ENCODE measurements at regions not wholly inside any gene's neighbourhood (a gene's known extent, or its start where the extent isn't known, plus 50 kb on each side); places are given as distances from the start of the nearest gene placed in this dataset.

DNA sequence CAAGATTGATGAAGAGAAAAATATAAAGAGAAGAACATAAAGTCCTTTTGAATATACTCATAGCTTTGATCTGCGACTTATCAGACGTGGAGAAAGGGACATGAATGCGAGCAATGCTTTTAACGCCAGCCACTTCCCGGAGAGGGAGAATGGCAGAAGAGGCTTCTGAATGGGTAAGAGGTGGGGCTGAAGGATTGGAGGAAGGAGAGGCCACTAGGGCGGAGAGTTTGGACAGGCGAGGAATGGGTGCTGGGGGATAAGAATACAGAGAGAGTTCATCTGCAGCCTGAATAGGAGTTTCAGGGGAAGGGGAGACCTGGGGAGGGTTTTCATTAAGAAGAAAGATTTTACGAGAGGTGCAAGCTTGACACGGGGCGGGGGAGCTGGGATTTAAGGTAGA lies 2534.9 kb downstream of the PCDH7 start:
- Histone ChIP-seq H3K27me3 (replicated peaks; ENCODE audit: insufficient read depth, low read depth, low read length, poor library complexity) (no peaks in the 10 kb centered on the region), H3K9me3 (ENCODE audit: low read depth, low read length, poor library complexity, severe bottlenecking) (no peaks in the 10 kb centered on the region), H3K36me3 (ENCODE audit: insufficient read depth, low read length, poor library complexity, severe bottlenecking) (no peaks in the 10 kb centered on the region), H3K4me1 (ENCODE audit: insufficient read depth, low read length, poor library complexity, severe bottlenecking) (no peaks in the 10 kb centered on the region), H3K4me3 (ENCODE audit: low read depth, low read length, poor library complexity, severe bottlenecking) (no peak overlapping the region), H3K27ac (ENCODE audit: low read depth, low read length, poor library complexity, severe bottlenecking) (no peak overlapping the region)
- POLR2A ChIA-PET (ENCODE audit: low non-redundant PET): no interaction called here
- no peak for DNase-seq (ENCODE audit: low spot score)
- no TSS peak for BruUV-seq (replicated peaks)
- intact Hi-C loops (cut with micrococcal nuclease; ENCODE audit: unreplicated experiment): no loop called here
- TF ChIP-seq CTCF (conservative IDR thresholded peaks at IDR 0.05; ENCODE audit: low read depth, low read length) (no peak), EZH2 (IDR thresholded peaks at IDR 0.05; ENCODE audit: borderline replicate concordance, low read depth, low read length, poor library complexity, severe bottlenecking) (no peak)
- CTCF ChIA-PET: no interaction called here

DNA sequence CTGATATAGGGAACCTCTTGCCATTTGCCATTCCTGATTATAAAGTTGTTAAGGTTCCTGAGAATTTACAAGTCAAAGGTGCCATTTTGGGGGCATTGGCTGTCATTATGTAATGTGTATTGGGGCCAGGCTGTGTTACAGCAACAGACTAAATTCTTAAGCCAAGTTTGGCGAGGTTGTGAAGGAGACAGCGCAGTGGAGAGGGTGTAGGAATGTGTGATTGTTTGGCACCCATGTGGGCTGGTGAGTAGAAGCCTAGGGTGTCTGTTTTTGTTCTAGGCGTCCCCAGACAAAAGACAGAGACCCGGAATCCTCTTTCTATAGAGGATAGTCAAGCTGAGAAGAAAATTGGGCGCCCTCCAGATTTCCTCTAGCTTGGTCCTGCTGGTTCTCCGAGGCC lies 2535.3 kb downstream of the PCDH7 start:
- TF ChIP-seq CTCF (conservative IDR thresholded peaks at IDR 0.05; ENCODE audit: low read depth, low read length) (no peak), EZH2 (IDR thresholded peaks at IDR 0.05; ENCODE audit: borderline replicate concordance, low read depth, low read length, poor library complexity, severe bottlenecking) (no peak)
- H3K4me1 ChIP-seq (ENCODE audit: insufficient read depth, low read length, poor library complexity, severe bottlenecking): no peaks in the 10 kb centered on the region
- BruUV-seq (replicated peaks): no TSS peak
- intact Hi-C loops (cut with micrococcal nuclease; ENCODE audit: unreplicated experiment): no loop called here
- H3K36me3 ChIP-seq (ENCODE audit: insufficient read depth, low read length, poor library complexity, severe bottlenecking): no peaks in the 10 kb centered on the region
- H3K27ac ChIP-seq (ENCODE audit: low read depth, low read length, poor library complexity, severe bottlenecking): no peak overlapping the region
- POLR2A ChIA-PET (ENCODE audit: low non-redundant PET): no interaction called here
- no peak overlapping the region for H3K4me3 ChIP-seq (ENCODE audit: low read depth, low read length, poor library complexity, severe bottlenecking)
- no peak for DNase-seq (ENCODE audit: low spot score)
- CTCF ChIA-PET: no interaction called here
- H3K27me3 ChIP-seq (replicated peaks; ENCODE audit: insufficient read depth, low read depth, low read length, poor library complexity): no peaks in the 10 kb centered on the region
- H3K9me3 ChIP-seq (ENCODE audit: low read depth, low read length, poor library complexity, severe bottlenecking): no peaks in the 10 kb centered on the region

GRCh38 chr4:33262824-33263223 lies 2542.7 kb downstream of the PCDH7 start:
- CTCF ChIA-PET: no interaction called here
- no TSS peak for BruUV-seq (replicated peaks)

More at GRCh38 chr4:33262824-33263223, 2542.7 kb downstream of the PCDH7 start:
- POLR2A ChIA-PET (ENCODE audit: low non-redundant PET): no interaction called here
- Histone ChIP-seq H3K4me3 (ENCODE audit: low read depth, low read length, poor library complexity, severe bottlenecking) (no peak overlapping the region), H3K27ac (ENCODE audit: low read depth, low read length, poor library complexity, severe bottlenecking) (no peak overlapping the region), H3K36me3 (ENCODE audit: insufficient read depth, low read length, poor library complexity, severe bottlenecking) (no peaks in the 10 kb centered on the region), H3K9me3 (ENCODE audit: low read depth, low read length, poor library complexity, severe bottlenecking) (no peaks in the 10 kb centered on the region), H3K27me3 (replicated peaks; ENCODE audit: insufficient read depth, low read depth, low read length, poor library complexity) (no peaks in the 10 kb centered on the region), H3K4me1 (ENCODE audit: insufficient read depth, low read length, poor library complexity, severe bottlenecking) (no peaks in the 10 kb centered on the region)
- intact Hi-C loops (cut with micrococcal nuclease; ENCODE audit: unreplicated experiment): no loop called here
- TF ChIP-seq CTCF (conservative IDR thresholded peaks at IDR 0.05; ENCODE audit: low read depth, low read length) (no peak), EZH2 (IDR thresholded peaks at IDR 0.05; ENCODE audit: borderline replicate concordance, low read depth, low read length, poor library complexity, severe bottlenecking) (no peak)
- no peak for DNase-seq (ENCODE audit: low spot score)
